Vagina (tissue), 2 donors: ENCODE measurements at regions not wholly inside any gene's neighbourhood (a gene's known extent, or its start where the extent isn't known, plus 50 kb on each side); places are given as distances from the start of the nearest gene placed in this dataset.

Experiments
- POLR2A ChIP-seq, 2 donors: fragments of 450-650 bp; IDR thresholded peaks; one replicate each; pipeline ENCODE4 v1.6.1; 2017; ENCODE audit warnings: antibody characterized with exemption in 2 of 2, mild to moderate bottlenecking in 2 of 2, moderate library complexity in 2 of 2
- POLR2AphosphoS5 ChIP-seq, 2 donors: sonication (generic); formaldehyde crosslinking; IDR thresholded peaks; one replicate each; pipeline ENCODE4 v1.9.0; 2017; ENCODE audit warnings: antibody characterized with exemption in 2 of 2, mild to moderate bottlenecking in 2 of 2, low read depth in 1 of 2; ENCODE audit not compliant: insufficient read depth in 1 of 2
- TF ChIP-seq, protein P1 (sequence below), 3 experiments: fragments of 450-650 bp in 2 of 3; fragments of 200-600 bp in 1 of 3; sonication (generic) in 1 of 3; IDR thresholded peaks; one replicate each; pipeline ENCODE4 v1.5.1; 2017 to 2019; ENCODE audit warnings: antibody characterized with exemption in 3 of 3, mild to moderate bottlenecking in 2 of 3, moderate library complexity in 2 of 3

DNA sequence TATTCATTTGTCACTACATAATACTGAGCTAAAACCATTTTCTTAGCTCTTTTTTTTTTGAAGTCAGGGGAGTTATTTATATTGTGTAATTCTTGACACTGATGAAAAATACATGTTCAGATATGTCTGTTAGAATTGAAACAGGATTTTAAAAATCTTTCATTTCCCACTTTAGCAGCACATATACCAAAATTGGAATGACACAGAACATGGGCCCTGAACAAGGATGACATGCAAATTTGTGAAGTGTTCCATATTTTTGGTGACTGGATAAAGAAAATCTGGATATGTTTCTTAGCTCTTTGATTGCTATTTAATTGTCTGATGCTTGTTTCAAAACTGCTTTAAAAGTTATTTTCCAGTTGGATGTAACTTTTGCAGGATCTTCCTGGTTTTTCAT lies 1963.9 kb upstream of the LRRTM1 start:
- no peak for TF ChIP-seq POLR2AphosphoS5 (IDR thresholded peaks at IDR 0.05; ENCODE audit: insufficient read depth in 1 of 2, low read depth in 1 of 2)
- TF ChIP-seq, protein P1, sequence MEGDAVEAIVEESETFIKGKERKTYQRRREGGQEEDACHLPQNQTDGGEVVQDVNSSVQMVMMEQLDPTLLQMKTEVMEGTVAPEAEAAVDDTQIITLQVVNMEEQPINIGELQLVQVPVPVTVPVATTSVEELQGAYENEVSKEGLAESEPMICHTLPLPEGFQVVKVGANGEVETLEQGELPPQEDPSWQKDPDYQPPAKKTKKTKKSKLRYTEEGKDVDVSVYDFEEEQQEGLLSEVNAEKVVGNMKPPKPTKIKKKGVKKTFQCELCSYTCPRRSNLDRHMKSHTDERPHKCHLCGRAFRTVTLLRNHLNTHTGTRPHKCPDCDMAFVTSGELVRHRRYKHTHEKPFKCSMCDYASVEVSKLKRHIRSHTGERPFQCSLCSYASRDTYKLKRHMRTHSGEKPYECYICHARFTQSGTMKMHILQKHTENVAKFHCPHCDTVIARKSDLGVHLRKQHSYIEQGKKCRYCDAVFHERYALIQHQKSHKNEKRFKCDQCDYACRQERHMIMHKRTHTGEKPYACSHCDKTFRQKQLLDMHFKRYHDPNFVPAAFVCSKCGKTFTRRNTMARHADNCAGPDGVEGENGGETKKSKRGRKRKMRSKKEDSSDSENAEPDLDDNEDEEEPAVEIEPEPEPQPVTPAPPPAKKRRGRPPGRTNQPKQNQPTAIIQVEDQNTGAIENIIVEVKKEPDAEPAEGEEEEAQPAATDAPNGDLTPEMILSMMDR (IDR thresholded peaks at IDR 0.05): no peak
- no peak for TF ChIP-seq POLR2A (IDR thresholded peaks at IDR 0.05)
